ENCODE measurements at regions not wholly inside any gene's neighbourhood (a gene's known extent, or its start where the extent isn't known, plus 50 kb on each side); places are given as distances from the start of the nearest gene placed in this dataset.

GRCh38 chr10:129108994-129109393 lies 358.0 kb upstream of the MGMT start:
- TF ChIP-seq CTCF (IDR thresholded peaks at IDR 0.05; ENCODE audit: borderline replicate concordance, insufficient read depth, low read depth, low read length): no peak
- H3K4me3 ChIP-seq (ENCODE audit: low read depth, low read length): no peak overlapping the region

DNA sequence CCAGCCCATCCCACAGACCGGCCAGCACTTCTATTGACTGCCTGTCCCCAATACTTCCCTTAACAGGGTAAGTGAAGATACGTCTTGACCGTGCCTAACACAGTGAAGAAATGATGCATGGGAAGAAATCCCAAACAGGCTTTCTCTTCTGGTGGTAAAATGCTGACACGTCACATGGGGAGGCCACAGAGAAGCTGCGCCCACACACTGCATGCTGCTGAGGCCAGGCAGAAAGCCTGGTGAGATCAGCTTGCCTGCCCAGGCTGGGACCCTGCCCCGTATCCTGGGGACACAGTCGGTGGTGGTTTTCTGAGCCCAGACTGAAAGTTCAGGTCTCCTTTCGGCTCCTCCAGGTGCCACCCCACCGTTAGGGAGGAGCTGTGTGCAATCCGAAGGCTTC lies 356.3 kb upstream of the MGMT start:
- TF ChIP-seq CTCF (IDR thresholded peaks at IDR 0.05; ENCODE audit: borderline replicate concordance, insufficient read depth, low read depth, low read length): no peak
- H3K4me3 ChIP-seq (ENCODE audit: low read depth, low read length): no peak overlapping the region

- H3K4me3 ChIP-seq (ENCODE audit: low read depth, low read length): no peak overlapping the region
- TF ChIP-seq CTCF (IDR thresholded peaks at IDR 0.05; ENCODE audit: borderline replicate concordance, insufficient read depth, low read depth, low read length): no peak
These were observed 355.1 kb upstream of the MGMT start for GRCh38 chr10:129111922-129112321.

DNA sequence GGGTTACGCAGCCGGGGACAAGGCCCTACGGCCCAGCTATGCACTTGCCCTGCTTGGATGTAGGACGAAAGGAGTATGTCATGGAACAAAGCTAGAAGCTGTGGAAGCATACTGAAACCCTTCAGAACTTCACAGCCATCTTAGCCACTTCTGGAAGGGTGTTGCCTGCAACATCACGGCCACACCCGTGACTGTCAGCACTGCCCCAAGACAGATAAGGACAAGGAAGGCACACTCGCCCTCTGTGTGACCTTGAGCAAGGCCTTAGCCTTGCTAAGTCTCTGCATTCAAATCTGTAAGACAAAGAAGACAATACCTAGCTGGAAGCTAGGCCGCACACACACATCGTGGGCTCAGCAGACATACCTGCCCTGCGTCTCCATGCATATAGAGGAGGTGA lies 352.5 kb upstream of the MGMT start:
- no peak overlapping the region for H3K4me3 ChIP-seq (ENCODE audit: low read depth, low read length)
- TF ChIP-seq CTCF (IDR thresholded peaks at IDR 0.05; ENCODE audit: borderline replicate concordance, insufficient read depth, low read depth, low read length): no peak

GRCh38 chr10:129116371-129116770 lies 350.7 kb upstream of the MGMT start:
- no peak for TF ChIP-seq CTCF (IDR thresholded peaks at IDR 0.05; ENCODE audit: borderline replicate concordance, insufficient read depth, low read depth, low read length)
- no peak overlapping the region for H3K4me3 ChIP-seq (ENCODE audit: low read depth, low read length)

- no peak overlapping the region for H3K4me3 ChIP-seq (ENCODE audit: low read depth, low read length)
- TF ChIP-seq CTCF (IDR thresholded peaks at IDR 0.05; ENCODE audit: borderline replicate concordance, insufficient read depth, low read depth, low read length): no peak
These were observed 346.6 kb upstream of the MGMT start for GRCh38 chr10:129120441-129120840.

DNA sequence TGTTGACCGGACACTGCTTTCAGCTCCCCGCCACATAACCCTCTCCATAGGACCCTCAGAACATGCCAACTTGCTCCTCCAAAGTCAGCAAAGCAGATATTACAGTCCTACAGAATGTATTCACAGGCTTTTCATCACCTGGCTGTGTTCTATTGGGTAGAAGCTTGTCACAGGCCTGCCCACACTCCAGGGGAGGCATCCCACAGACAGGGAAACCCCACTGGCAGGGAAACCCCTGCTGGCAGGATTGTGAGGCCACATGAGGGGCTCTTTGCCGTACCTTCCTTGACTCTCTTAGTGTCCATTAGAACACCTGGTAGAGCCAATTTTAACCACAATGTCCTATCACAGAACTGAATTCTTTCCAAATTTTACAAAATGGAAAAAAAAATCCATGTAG lies 344.2 kb upstream of the MGMT start:
- H3K4me3 ChIP-seq (ENCODE audit: low read depth, low read length): no peak overlapping the region
- no peak for TF ChIP-seq CTCF (IDR thresholded peaks at IDR 0.05; ENCODE audit: borderline replicate concordance, insufficient read depth, low read depth, low read length)
